ENCODE measurements at regions not wholly inside any gene's neighbourhood (a gene's known extent, or its start where the extent isn't known, plus 50 kb on each side); places are given as distances from the start of the nearest gene placed in this dataset.

DNA sequence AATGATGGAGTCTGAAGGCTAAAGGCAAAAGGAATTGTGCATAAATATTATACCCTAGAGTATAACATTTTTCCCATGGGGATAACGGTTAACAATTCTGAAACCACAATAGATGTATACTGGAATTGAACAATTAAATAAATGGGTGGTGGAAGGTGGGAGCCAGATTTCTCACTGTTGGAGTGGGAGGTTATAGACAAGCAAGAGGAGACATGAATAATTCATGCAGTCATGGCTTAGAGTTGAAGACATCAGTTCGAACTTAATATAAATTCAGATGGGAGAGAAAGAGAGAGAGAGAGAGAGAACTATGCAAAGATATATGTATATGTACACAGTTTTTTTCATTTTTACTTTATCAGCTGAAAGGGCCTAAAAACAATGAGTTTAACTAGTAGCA, 523.9 kb downstream of the FOXG1 start:
- DNase-seq (ENCODE audit: extremely low read depth in 1 of 4, low spot score in 3 of 4): no peak
- Histone ChIP-seq H3K4me1 (replicated peaks in 1 of 2; ENCODE audit: control insufficient read depth in 2 of 2, insufficient read depth in 2 of 2, low read length in 2 of 2) (no peaks in the 10 kb centered on the region), H3K9ac (ENCODE audit: insufficient read depth in 1 of 2, low read depth in 2 of 2, low read length in 2 of 2) (no peak overlapping the region), H3K4me3 (no peak overlapping the region), H3K79me2 (ENCODE audit: control insufficient read depth, insufficient read depth, low read length) (no peaks in the 10 kb centered on the region), H3K27ac (ENCODE audit: extremely low read depth, low read depth, low read length) (no peak overlapping the region), H3K36me3 (ENCODE audit: control insufficient read depth, insufficient read depth, low read length) (no peaks in the 10 kb centered on the region), H3K9me3 (replicated peaks; ENCODE audit: control insufficient read depth, insufficient read depth, low read depth, low read length) (no peaks in the 10 kb centered on the region), H3K9me1 (ENCODE audit: control insufficient read depth, insufficient read depth, low read length) (no peaks in the 10 kb centered on the region), H4K20me1 (replicated peaks; ENCODE audit: control insufficient read depth, insufficient read depth, low read length) (no peaks in the 10 kb centered on the region), H3K27me3 (ENCODE audit: control insufficient read depth in 2 of 2, insufficient read depth in 2 of 2, low read length in 2 of 2) (no peaks in the 10 kb centered on the region), H3K4me2 (ENCODE audit: insufficient read depth, low read length) (no peak overlapping the region), H2AFZ (ENCODE audit: low read depth, low read length) (no peak overlapping the region)
- WGBS (ENCODE audit: insufficient coverage, low coverage, missing lambda C conversion rate): 0% methylated on average over 2 of the region's 2 CpGs
- BruUV-seq (replicated peaks): no TSS peak
- no peak for FAIRE-seq
- TF ChIP-seq GABPB1 (CRISPR knock-in tag; IDR thresholded peaks at IDR 0.05) (no peak), ATF3 (IDR thresholded peaks at IDR 0.05) (no peak), ATF3 (CRISPR knock-in tag; conservative IDR thresholded peaks at IDR 0.05) (no peak), NFRKB (IDR thresholded peaks at IDR 0.05; ENCODE audit: low read depth) (no peak), PCBP2 (IDR thresholded peaks at IDR 0.05; ENCODE audit: low read depth, low read length, poor library complexity, severe bottlenecking) (no peak), ZBTB5 (IDR thresholded peaks at IDR 0.05) (no peak), NFIX (CRISPR knock-in tag; IDR thresholded peaks at IDR 0.05; ENCODE audit: low read depth) (no peak), ZNF583 (CRISPR knock-in tag; IDR thresholded peaks at IDR 0.05) (no peak), TBP (optimal IDR thresholded peaks at IDR 0.05; ENCODE audit: low read depth, low read length) (no peak)
- ATAC-seq: no peak
- POLR2A ChIA-PET: no interaction called here
- intact Hi-C loops (cut with micrococcal nuclease) (loop anchor here (10.0 kb wide), 1 partner anchor 566 kb away; no protein-coding TSS in a partner anchor), in situ Hi-C loops (cut with MboI) (no loop called here)
- CTCF ChIA-PET (ENCODE audit: low intra/inter-chr PET ratio): no interaction called here
